GM06990 (cell line): ENCODE measurements at regions not wholly inside any gene's neighbourhood (a gene's known extent, or its start where the extent isn't known, plus 50 kb on each side); places are given as distances from the start of the nearest gene placed in this dataset.
"Not testable (repeated sequence)": the region's sequence is repeated elsewhere in the genome, so short reads cannot be mapped to it uniquely, and the experiment has no call there.

Experiments
- DNase-seq: peaks from one replicate; pipeline ENCODE4 v3.0.0-alpha.2; 2011; ENCODE audit not compliant: insufficient read length; ENCODE audit errors: extremely low read depth
- H3K27me3 ChIP-seq: replicated peaks from 2 replicates; pipeline ENCODE4 v1.6.0; 2011; ENCODE audit warnings: low read length; ENCODE audit not compliant: control insufficient read depth, insufficient read depth
- H3K36me3 ChIP-seq: 2 replicates; pipeline ENCODE4 v1.5.1; 2011; ENCODE audit warnings: low read length; ENCODE audit not compliant: control insufficient read depth, insufficient read depth
- H3K4me3 ChIP-seq: replicated peaks from 2 replicates; pipeline ENCODE4 v1.5.1; 2011; ENCODE audit warnings: low read depth, mild to moderate bottlenecking, control low read depth, low read length
- CTCF ChIP-seq: IDR thresholded peaks from 2 replicates; pipeline ENCODE4 v1.5.1; 2011; ENCODE audit warnings: low read length, control low read depth, mild to moderate bottlenecking, inconsistent platforms; ENCODE audit not compliant: insufficient read depth, poor library complexity, severe bottlenecking

DNA sequence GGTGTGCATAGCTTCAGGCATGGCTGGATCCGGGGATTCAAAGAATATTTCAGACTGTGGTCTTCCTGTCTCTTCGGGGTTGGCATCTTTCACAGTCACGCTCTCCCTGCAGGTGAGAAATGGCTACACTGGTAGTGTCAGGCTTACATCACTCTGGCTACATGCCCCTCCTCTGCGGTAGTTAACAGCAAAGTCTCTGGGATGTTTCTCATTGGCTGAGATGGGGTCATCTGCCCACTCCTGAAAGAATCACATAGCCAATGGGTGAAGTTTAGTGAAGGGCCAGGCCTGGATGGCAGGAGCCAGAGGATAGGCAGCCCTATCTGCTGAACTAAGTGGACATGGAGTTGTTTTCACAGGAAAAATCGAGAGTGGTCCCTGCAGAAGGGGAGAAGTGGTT is 356.5 kb downstream of the MATN1 start:
- DNase-seq, result no peak
- Histone ChIP-seq H3K27me3 (no peaks in the 10 kb centered on the region), H3K4me3 (no peak overlapping the region), H3K36me3 (no peaks in the 10 kb centered on the region)
- no peak for TF ChIP-seq CTCF

DNA sequence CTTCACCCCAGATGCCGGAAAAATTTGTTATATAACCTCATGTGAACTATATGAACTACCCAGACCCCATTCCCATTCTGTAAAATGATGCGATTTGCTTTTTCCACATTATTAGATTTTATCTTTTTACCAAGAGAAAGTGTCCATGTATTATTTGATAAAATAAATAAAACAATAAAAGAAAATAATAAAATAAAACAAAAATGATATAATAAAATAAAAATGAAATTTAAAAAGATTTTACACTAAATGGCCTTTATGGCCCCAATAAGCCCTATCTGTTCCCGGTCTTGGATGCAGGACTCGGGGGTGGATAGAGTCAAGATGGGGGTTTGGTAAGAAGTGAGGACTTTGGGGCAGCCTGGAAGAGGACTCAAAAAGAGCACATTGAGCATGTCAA is 357.2 kb downstream of the MATN1 start:
- no peak for DNase-seq
- Histone ChIP-seq H3K36me3 (no peaks in the 10 kb centered on the region), H3K4me3 (no peak overlapping the region), H3K27me3 (no peaks in the 10 kb centered on the region)
- TF ChIP-seq CTCF, result no peak

DNA sequence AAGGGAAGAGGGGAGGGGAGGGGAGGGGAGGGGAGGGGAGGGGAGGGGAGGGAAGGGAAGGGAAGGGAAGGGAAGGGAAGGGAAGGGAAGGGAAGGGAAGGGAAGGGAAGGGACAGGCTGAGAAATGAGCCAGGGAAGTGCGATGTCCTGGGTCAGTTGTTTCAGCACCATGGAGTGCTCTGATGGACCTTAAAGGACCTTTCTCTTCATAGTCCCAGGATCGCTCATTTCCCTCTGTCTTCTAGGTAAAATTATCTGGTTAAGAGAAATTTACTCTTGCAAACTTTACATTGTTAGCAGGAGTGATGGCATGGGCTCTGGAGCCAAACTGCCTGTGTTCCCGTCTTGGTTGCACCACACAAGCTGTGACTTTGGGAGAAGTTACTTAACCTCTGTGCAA is 357.8 kb downstream of the MATN1 start:
- no peak for TF ChIP-seq CTCF
- no peak for DNase-seq
- H3K27me3 ChIP-seq, result no peaks in the 10 kb centered on the region
- no peaks in the 10 kb centered on the region for H3K36me3 ChIP-seq
- no peak overlapping the region for H3K4me3 ChIP-seq

DNA sequence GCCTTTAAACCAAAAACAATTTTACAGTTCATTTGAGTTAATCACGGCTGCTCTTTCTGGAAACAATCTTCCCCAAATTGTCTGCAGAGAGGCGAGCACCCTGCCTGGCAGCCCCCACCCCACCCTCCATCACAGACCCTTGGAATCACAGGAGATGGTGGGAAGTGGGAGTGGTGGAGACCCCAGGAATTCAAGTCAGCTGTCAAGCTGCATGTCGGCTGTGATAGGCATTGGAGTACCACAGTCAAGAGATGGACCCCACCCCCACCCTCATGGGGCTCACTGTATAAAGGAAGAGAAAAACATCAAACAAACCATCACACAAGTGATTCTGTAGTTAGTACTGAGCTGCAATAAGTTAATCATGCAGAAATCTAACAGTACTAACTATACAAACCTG is 360.4 kb downstream of the MATN1 start:
- H3K36me3 ChIP-seq, result no peaks in the 10 kb centered on the region
- no peak overlapping the region for H3K4me3 ChIP-seq
- no peak for TF ChIP-seq CTCF
- no peaks in the 10 kb centered on the region for H3K27me3 ChIP-seq
- DNase-seq, result no peak

DNA sequence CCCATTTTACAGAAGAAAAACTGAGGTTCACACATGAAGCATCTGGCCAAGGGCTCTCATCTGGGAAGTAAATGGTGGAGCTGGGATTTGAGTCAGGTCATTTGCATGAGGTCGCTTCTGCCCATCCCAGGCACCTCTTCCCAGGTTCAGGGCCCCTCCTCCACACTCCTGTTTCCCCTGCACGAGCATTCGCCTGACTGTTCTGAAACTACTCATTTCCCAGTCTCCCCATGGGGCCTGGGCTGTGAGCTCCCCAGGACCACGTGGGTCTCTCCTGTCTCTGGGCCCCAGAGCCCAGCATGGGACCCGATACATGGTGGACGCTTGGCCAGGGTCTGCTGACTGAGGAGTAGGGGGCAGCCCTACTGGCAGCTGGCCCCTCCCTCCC is 360.8 kb downstream of the MATN1 start:
- no peak for TF ChIP-seq CTCF
- no peak for DNase-seq
- Histone ChIP-seq H3K27me3 (no peaks in the 10 kb centered on the region), H3K4me3 (no peak overlapping the region), H3K36me3 (no peaks in the 10 kb centered on the region)

DNA sequence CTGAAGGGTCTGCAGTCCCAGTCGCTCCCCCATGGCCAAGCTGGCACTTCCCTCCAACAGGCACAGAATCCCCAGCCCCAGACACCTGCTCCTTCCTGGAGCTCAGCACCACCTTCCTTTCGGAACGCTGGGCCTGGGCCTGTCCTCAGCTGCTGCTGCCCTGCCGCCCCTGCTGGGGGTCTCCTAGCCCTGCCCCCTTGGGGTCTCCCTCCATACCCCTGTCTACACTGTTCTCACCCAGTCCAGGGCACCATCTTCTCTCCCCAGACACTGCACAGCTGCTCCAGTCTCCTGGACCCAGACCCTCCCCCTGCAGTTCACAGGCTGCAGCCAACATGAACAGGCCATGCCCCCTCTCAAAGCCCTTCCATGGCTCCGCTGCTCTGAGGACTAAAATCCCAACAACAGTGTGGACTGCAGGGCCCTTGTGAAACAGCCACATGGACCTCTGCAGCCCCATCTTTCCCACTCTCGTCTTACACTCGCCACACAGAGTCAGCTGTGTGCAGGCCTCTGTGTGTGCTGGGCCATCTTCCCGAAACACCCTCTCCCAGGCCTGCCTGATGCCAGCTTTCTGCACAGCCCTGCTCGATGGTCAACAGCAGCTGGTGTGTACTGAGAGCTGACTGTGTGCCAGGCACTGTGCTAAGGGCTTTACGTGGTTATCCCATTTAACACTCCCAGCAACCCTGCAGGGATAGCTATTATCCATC is 361.3 kb downstream of the MATN1 start:
- DNase-seq, H3K36me3 ChIP-seq, H3K27me3 ChIP-seq, H3K4me3 ChIP-seq: not testable (repeated sequence)
